Embryonic facial prominence (tissue), 1 donor: ENCODE measurements at regions not wholly inside any gene's neighbourhood (a gene's known extent, or its start where the extent isn't known, plus 50 kb on each side); places are given as distances from the start of the nearest gene placed in this dataset.
A peak's percentile ranks its signal among the peaks of the same experiment; 100 is the strongest.

Experiments
- DNase-seq: peaks from one replicate; pipeline ENCODE4 v3.0.0-alpha.2; 2016; ENCODE audit errors: extremely low spot score

DNA sequence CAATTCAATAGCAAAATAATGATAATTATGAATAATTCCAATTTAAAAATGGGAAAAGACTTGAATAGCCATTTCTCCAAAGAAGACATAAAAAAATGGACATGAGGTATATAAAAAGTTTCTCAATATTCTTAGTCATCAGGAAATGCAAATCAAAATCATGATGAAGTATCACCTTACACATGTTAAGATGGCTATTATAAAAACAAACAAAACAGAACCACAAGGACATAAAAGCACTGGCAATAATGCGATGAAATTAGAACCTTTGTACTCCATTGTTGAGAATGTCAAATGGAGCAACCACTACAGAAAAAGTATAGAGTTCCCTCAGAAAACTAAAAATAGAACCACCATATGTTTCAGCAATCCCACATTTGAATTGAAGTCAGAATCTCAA lies 1186.1 kb downstream of the SLITRK5 start:
- no peak for DNase-seq

DNA sequence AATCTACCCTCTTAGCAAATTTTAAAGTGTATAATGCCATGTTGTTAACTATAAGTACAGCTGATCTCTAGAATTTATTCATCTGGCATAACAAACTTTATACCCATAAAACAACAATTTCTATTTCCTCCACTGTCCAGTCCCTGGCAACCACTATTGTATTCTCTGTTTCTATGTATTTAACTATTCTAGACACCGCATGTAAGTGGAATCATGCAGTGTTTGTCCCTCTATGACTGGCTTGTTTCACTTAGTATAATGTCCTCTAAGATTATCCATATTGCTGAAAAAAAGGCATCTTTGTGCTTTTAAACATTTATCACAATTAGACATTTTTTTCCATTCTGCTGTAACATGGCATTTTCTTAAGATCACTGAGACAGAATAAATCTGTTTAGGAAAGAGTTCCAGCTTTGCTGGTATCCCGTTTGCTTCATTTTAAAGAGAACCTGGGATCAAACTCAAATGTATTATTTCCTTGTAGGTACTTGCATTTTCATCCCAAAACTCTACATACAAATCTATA lies 1191.0 kb downstream of the SLITRK5 start:
- no peak for DNase-seq

DNA sequence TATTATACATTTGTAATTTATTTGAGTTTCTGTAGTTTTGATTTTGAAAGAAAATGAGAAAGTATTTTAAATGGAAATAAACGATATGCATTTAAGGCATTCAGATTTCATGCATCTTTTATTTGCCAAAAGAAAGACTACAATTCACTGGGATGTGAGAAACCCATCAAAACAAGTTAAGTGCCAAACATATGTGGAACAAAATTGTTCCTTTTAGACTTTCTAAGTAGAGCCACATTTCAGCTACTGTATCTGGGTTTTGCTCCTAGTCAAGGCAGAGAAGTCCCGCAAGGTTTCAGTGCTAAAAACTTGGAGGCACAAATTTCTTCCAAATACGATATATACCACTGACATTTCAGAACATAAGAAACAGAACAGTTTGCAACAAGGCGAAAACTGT lies 1191.9 kb downstream of the SLITRK5 start:
- DNase-seq = no peak

DNA sequence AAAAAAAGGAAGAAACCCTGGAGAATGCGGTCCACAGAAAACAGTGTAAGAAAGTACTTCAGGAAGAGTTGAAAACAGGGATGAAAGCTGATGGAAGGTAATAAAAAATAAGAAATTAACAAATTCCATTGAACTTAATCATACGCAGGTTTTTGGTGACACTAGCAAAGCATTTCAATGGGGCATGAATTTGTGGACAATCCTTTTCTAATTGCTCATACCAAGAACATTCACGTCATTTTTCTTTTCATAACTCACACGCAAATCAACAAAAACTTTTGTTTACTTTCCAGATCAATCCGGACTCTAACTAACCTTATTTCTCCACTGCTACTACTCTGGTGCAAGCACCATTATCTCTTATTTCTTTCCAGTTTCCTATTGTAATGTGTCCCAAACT lies 1195.0 kb downstream of the SLITRK5 start:
- no peak for DNase-seq

DNA sequence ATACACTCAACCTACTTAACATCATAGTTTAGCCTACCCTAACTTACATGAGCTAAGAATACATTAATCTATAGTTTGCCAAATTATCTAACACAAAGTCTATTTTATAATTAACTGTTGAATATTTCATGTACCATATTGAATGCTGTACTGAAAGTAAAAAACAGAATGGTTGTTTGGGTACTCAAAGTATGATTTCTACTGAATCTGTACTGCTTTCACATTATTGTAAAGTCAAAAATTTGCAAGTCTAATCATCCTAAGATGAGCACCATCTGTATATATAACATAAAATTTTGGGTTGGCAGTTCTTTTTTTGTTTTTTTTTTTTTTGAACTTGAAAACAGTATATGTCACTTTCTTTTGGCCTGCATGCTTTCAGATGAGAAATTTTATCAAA lies 1212.6 kb downstream of the SLITRK5 start:
- DNase-seq = no peak

DNA sequence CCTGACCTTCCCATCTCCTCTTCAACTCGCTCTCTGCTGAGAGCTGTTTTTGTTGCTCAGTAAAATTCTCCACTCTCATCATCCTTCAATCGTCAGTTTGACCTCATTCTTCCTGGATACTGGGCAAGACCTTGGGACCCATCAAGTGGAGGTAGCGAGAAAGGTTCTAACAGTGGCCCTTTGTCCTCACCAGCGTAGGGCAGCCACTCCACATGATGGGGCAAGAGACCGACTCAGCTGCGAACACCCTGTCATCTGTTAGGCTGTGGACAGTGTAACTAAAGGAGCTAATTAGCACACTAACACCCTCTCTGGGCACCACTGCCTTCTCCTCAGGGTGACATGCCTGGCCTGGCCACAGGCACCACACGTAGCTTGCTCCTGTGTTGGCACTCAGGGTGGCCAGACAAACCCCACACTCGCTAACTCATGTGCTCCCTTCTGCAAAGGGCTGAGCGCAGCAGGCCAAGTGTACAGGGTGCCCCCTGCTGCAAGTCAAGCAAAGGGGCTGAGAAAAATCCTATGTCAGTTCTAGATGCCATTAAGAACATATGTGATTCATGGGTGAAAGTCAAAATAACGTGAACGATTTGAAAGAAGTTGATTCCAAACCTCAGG lies 1216.0 kb downstream of the SLITRK5 start:
- DNase-seq = no peak

DNA sequence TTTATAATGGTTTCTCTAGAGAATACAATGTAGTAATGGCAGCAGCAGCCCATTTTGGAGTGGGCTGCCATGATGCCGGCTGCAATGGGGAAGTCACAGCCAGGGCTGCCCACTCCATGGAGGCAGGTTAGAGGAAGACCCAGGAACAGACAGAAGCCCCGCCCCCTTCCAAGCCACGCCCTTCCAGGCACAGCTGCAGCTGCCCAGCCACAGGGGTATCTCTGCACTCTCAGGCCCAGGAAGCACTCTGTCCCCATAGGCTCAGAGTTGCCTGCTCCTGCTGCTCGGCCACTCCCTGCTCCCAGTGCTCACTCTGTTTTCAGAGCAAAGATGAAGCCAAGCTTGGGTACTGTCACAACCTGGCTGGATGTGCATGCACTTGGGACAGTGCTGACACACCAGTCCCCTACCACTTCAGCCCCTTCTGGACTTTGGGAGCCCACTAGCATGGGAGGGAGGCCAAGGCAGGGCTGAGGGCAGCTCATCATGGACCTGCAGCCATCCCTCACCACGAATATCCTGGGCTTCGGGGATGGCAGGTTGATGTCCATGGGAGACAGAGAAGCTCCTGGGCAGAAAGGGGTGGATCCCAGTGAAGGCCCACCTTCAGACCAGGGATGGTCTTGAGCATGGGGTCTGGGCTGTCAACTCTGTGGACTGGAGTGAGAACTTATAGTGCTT lies 1224.2 kb downstream of the SLITRK5 start:
- DNase-seq = no peak

DNA sequence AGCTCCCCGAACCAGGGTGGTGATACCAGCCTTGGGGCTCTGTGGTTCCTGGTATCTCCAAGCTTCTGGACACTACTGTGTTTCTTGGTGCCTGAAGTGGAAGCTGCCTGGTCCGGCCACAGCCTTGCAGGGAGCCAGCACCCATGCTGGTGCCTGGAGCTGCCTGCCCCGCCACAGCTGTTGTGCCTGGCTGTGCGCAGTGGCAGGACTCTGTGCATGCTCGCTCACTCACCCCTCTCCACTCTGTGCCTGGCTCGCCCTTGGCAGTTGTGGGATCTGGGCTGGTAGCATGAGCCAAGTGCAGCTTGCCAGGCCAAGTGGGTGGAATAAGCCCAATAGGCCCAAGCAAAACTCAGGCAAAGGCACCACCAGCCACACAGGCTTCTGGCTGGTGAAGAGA lies 1225.3 kb downstream of the SLITRK5 start:
- DNase-seq = no peak

DNA sequence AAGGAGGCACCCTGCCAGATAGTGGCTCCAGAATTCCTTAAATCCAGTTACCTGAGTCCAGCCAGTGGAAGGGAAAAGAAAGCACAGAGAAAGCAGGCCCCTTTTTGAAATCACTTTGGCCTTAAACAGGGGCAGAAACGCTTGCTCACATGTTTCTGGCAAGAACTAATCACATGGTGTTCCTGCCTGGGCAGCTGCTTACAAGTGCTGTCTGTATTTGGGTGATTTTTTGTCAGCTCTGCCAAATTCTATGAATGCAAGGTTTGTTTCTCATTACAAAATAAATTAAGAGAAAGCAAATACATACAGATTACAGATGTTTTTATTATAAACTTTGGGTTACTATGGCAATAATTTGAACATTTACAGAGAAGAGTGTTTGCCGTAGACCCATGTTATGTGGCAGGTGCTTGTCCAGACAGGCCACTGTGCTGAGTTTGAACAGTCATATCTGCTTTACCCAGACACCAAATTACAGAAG lies 1237.8 kb downstream of the SLITRK5 start:
- peak; percentile 46 for DNase-seq

DNA sequence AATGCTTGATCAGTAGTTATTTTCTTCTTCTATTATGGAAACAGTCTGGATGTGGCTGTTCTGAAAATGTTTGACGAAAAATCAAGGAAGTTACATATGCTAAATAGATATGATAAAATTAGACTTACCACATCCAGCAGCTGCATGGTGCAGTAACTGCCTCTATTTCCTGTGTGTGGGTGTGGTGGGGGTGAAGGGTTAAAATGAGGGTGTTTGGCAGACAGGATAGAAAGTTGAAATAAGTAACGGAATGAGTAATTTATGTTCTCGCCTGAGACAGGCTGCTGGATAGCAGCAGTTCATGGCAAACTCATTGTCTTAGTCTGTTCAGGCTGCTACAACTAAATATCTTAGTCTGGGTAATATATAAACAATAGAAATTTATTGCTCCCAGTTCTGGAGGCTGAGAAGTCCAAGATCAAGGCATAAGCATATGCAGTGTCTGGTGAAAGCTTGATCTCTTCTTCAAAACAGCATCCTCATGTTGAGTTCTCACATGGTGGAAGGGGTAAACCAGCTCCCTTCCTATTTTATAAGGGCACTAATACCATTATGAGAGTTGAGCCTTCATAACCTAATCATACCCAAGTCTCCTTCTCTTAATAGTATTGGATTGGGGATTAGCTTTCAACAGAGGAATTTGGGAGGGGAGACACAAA lies 1248.9 kb downstream of the SLITRK5 start:
- DNase-seq = no peak

DNA sequence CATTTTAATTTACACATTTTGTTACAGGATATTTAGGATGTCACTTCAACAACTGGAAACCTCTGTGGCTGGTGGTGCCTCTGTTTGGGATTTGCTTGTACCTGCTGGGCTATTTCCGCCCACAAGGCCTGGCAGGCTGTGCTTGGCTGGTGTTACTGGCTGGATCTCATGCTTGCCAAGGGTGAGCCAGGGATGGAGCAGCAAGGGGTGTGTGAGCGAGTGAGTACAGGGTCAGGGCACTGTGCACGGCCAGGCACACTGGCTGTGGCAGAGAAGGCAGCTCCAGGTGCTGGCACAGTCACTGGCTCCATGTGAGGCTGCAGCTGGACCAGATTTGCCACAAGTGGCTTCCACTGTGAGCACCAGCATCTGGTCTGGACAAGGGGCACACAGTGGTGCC lies 1254.8 kb downstream of the SLITRK5 start:
- no peak for DNase-seq

DNA sequence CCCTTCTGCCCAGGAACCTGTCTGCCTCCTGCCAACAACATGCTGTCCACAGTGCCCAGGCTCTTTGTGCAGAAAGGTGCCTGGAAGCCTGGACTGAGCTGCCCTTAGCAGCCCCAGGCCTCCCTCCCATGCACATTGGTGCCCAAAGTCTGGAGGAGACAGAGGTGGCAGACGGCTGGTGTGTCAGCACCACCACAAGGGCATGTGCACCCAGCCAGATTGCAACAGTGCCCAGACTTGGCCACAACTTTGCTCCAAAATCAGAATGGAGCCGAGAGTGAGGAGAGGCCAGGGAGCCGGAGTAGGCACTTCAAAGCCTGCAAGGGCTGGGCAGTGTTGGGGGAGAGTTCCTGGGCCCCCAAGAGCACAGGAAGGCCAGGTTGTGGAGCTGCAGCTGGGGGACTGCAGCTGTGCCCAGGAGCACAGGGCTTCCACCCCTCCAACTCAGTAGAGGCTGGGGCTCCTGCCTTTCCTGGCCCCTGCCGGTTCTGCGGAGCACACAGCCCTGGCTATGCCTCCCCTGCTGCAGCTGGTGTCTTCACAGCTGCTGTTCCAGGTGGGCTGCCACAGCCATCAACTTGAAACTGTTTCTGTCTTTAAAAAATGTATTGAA lies 1255.8 kb downstream of the SLITRK5 start:
- DNase-seq = no peak

DNA sequence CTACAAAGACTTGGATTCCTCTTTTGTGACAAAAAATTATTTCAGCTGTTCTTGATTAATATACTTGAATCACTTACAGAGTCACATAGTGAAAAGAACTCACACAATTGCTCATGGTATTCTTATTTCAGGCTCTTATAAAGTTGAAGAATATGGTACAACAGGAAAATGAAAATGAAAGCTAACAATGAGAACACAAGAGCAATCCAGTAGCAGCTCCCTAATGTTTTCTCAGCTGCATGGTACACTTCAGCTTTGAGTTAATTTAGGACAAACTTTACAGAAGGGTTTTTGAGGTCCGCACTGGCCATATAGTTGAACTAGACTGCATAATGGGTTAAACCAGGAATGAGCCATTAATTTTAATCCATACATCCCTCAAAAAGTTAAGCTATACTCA lies 1261.8 kb downstream of the SLITRK5 start:
- no peak for DNase-seq

DNA sequence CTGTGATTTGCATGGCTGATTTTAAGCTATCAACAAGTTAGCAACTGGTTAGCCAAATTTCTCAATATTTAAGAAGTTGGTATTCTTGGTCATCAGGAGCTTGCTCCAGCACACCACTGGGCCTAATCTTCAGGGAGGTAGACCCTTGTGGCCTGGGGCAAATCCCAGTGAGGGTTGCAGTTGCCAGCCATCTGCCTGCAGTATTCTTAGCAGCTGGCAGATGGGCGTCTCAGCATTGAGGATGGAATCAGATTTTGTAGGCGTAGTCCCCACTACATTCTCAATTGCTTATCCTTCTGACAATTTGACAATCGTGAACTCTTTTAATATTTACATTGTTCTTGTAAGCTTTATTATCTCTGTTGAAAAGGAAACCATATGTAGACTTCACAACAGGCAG lies 1266.2 kb downstream of the SLITRK5 start:
- no peak for DNase-seq

DNA sequence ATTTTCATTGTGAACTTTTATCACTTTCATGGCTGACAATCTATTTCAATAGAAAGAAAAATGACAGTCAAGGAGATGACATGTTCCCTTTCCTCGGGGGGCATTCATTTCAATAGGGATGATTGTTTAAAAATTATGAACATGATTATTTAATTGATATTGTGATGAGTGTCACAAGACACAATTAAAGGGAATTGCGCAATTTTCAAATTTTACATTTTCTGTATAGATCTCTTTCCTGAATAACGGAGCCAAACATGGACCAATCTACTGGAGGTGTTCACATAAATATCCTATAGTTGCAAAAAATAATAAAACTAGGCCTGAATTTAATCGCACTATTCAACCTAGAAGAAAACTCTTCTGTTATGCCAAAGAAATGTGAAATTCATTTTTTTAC lies 1274.6 kb downstream of the SLITRK5 start:
- no peak for DNase-seq

DNA sequence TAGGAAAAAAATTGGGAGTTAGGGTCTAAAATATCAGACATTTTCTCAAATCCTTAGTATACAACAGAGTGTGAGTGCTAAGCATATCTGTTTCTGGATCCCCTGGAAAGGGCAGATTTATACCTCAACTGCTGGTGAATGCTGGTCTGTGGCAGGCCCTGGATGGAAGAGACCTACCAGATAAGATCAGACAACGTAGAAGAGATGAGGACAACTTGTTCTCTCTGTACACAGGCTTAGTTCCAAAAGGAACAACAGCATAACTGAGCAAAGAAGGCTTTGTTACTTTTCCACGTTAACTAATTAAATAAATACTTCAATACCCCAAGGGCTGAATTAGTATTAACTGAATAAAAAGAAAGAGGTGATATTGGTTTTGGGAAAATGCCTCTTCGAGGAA lies 1277.3 kb downstream of the SLITRK5 start:
- no peak for DNase-seq

DNA sequence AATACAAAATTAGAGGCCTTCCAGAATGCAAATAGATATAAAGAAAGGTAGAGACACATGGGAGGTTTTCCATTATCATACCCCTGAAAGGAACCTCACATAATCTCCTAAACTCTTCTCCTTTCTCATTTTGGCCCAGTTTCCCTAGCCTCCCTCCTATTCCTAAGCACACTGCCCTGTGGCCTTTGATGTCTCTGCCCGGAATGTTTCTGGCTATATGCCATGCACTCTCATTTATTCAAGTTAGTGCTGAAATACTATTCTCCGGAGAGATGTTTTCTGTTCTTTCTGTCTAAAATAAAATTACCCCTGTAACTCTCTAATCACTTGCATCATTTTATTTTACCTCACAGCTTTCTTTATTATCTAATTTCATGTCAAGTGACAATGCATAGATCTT lies 1287.7 kb downstream of the SLITRK5 start:
- no peak for DNase-seq

DNA sequence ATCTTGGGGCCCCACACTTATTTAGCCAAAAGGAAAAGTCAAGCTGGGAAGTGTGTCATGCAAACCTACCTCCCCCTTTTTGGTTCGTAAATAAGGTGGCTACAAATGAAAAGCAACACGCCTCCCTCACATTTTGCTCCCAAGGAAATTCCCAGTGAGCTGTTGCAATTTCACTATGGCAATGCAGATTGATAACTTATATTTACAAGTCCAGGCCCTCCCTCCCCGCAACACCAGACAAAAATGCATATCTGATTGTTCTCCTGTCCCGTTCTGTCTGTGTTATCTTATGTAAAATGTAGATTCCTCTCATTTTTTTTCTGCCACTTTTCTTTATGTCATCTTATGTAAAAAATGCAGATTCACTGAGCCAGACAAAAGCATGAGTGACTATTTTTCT lies 1305.3 kb downstream of the SLITRK5 start:
- no peak for DNase-seq

DNA sequence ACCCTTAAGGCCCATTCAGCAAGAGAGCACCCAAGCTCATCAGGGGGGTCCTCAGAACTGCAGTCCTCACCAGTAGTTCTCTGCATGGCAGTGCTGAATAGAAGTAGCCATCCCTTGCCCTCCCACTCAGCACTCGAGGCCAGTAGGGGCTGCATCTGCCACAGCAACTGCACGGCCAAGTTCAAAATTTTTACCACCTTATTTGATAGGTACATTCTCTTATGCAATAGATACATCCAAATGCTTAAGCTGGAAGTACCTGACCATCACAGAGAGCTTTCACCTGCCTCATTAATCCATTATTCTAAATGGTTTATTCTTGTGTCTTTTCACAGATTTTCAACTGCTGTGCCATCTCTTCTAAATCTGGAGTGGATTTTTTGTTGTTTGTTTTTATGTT lies 1307.4 kb downstream of the SLITRK5 start:
- no peak for DNase-seq

DNA sequence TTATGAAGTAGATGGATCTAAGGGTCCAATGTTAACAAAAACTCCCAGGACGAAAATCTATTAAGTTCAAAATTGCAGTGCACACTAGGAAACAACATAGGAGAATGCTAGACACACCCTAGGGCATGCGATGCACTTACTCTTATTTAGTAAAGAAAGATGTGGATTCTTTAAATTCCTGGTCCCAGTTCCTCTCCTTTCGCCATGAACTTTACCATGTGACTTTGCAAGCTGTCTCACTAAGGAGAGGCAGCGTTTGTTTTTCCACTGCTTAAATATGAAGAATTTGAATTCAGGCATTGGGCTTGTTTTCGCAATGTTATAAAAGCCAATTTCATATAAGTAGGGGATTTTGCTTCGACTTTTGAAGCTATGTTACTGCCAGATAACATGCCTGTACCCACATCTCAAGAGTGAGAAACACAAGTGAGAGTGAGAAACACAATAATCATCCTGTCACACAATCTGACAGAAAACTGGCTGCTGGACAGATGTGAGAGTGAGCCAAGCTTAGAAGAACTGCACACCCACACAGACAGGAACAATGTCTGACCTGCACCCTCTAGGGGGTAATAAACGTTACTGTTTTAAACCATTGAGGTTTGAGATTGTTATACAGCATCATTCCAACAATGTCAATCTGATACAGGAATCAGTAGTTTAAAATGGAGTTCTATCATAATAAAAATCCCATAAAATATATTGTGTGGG lies 1308.4 kb downstream of the SLITRK5 start:
- no peak for DNase-seq

DNA sequence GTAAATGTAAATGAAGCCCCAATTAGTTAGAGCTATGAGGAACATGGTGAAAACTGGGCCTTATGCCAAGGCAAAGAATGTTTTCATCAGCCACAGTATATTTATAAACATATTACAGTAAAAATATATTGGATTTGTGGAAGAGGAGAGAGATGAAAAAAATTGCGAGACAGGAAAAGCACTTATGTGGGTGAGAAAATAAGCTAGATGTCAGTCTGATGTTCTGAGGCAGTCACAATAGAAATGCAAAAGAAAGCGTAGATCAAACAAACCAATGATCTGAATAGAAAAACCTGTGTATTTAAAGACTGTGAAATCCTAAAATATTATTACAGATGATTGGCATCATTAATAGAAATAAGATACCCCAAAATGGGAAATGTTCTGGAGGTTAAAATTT lies 1332.5 kb downstream of the SLITRK5 start:
- DNase-seq = no peak

DNA sequence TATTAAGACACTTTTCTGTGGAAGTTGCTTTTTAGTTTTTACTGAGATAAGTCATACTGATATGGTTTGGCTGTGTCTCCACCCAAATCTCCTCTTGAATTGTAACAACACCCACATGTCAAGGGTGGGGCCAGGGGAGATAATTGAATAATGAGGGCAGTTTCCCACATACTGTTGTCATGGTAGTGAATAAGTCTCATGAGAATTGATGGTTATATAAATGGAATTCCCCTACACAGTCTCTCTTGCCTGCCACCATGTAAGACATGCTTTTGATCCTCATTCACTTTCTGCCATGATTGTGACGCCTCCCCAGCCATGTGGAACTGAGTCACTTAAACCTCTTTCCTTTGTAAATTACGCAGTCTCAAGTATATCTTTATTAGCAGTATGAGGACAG lies 1340.4 kb downstream of the SLITRK5 start:
- no peak for DNase-seq
